HepG2 (cell line): ENCODE measurements at regions not wholly inside any gene's neighbourhood (a gene's known extent, or its start where the extent isn't known, plus 50 kb on each side); places are given as distances from the start of the nearest gene placed in this dataset.

Experiments
- ATAC-seq: fragments of 200-7000 bp; cut with Tn5 transposase; 3 replicates; pipeline ENCODE4 v1.9.1; 2020; ENCODE audit warnings: mild to moderate bottlenecking, moderate library complexity
- BruUV-seq: library from RNA; stranded (reverse); fragments of 400-500 nt; replicated peaks from 2 replicates; lab custom pipeline; 2021; lab: Mats Ljungman, UMichigan
- CTCF ChIA-PET: fragments of 300-600 bp; formaldehyde crosslinking; extraction: SDS; loops from one replicate; lab custom pipeline; 2021; ENCODE audit warnings: low total read pairs, inconsistent platforms, low intra/inter-chr PET ratio; lab: Yijun Ruan, JAX
- POLR2A ChIA-PET: fragments of 350-600 bp; sonication (Branson Sonifier 250); formaldehyde crosslinking; loops from one replicate; lab custom pipeline; 2020; ENCODE audit warnings: antibody characterized with exemption, inconsistent platforms; lab: Yijun Ruan, JAX
- DNase-seq: peaks from one replicate; pipeline ENCODE4 v3.0.0-alpha.2; 2015; ENCODE audit warnings: low spot score
- FAIRE-seq: peaks from 3 replicates; lab custom pipeline; 2011; peaks lifted over from hg19 to GRCh38; lab: Jason Lieb, UNC
- H2AFZ ChIP-seq: one replicate; pipeline ENCODE4 v1.6.1; 2011; ENCODE audit warnings: low read length, inconsistent platforms
- H3K27ac ChIP-seq: fragments of 300-600 bp; 3 replicates; pipeline ENCODE4 v1.8.0; 2011; ENCODE audit warnings: mixed run types, mild to moderate bottlenecking, mixed read lengths, low read length, inconsistent platforms; ENCODE audit not compliant: insufficient read depth; ENCODE audit errors: extremely low read length
- H3K27me3 ChIP-seq, 2 experiments: fragments of 200-600 bp in 1 of 2; 2 replicates in 1 of 2; 3 replicates in 1 of 2; pipeline versions ENCODE4 v1.6.0 to v1.8.0; 2011; ENCODE audit warnings: low read length in 2 of 2, mild to moderate bottlenecking in 2 of 2, moderate library complexity in 2 of 2, inconsistent platforms in 1 of 2; ENCODE audit not compliant: insufficient read depth in 2 of 2, control insufficient read depth in 1 of 2
- H3K36me3 ChIP-seq, 2 experiments: fragments of 200-600 bp in 1 of 2; replicated peaks in 1 of 2; 2 replicates in 1 of 2; 3 replicates in 1 of 2; pipeline versions ENCODE4 v1.5.1 to v1.8.0; 2011; ENCODE audit warnings: low read length in 2 of 2, inconsistent platforms in 1 of 2; ENCODE audit not compliant: insufficient read depth in 2 of 2, control insufficient read depth in 1 of 2
- H3K4me1 ChIP-seq: 2 replicates; pipeline ENCODE4 v1.5.1; 2012; ENCODE audit warnings: low read length, inconsistent platforms; ENCODE audit not compliant: insufficient read depth
- H3K4me2 ChIP-seq: 2 replicates; pipeline ENCODE4 v1.6.0; 2011; ENCODE audit warnings: low read depth, low read length, inconsistent platforms
- H3K4me3 ChIP-seq, 3 experiments: fragments of 200-600 bp in 1 of 3; sonication (generic), shearing (Covaris generic) in 1 of 3; replicated peaks in 1 of 3; 2 replicates each; pipeline ENCODE4 v1.5.1; 2011 to 2016; ENCODE audit warnings: low read length in 3 of 3, inconsistent platforms in 2 of 3, low read depth in 2 of 3, mild to moderate bottlenecking in 2 of 3, control low read depth in 1 of 3, mixed read lengths in 1 of 3; ENCODE audit not compliant: insufficient read depth in 1 of 3
- H3K79me2 ChIP-seq: one replicate; pipeline ENCODE4 v1.6.1; 2011; ENCODE audit warnings: low read length, inconsistent platforms; ENCODE audit not compliant: insufficient read depth
- H3K9ac ChIP-seq: 2 replicates; pipeline ENCODE4 v1.6.0; 2011; ENCODE audit warnings: mild to moderate bottlenecking, low read depth, low read length, inconsistent platforms; ENCODE audit not compliant: insufficient read depth
- H3K9me3 ChIP-seq: 2 replicates; pipeline ENCODE4 v1.5.1; 2012; ENCODE audit warnings: mild to moderate bottlenecking, low read length
- H4K20me1 ChIP-seq: 2 replicates; pipeline ENCODE4 v1.6.0; 2011; ENCODE audit warnings: inconsistent platforms, mild to moderate bottlenecking, low read length, moderate library complexity; ENCODE audit not compliant: insufficient read depth
- CHCHD3 ChIP-seq: sonication (generic); formaldehyde crosslinking; IDR thresholded peaks from 2 replicates; pipeline ENCODE4 v1.8.0; 2022; ENCODE audit warnings: mild to moderate bottlenecking, missing genetic modification reagents, moderate library complexity
- RFXANK ChIP-seq: IDR thresholded peaks from 2 replicates; pipeline ENCODE4 v1.6.1; 2016
- ZEB1 ChIP-seq: IDR thresholded peaks from 2 replicates; pipeline ENCODE4 v1.6.1; 2012; ENCODE audit warnings: mild to moderate bottlenecking, low read depth, inconsistent platforms; ENCODE audit not compliant: insufficient replicate concordance
- ZNF232 ChIP-seq: sonication (generic); formaldehyde crosslinking; IDR thresholded peaks from 2 replicates; pipeline ENCODE4 v1.4.0; 2020; ENCODE audit warnings: missing genetic modification reagents, borderline replicate concordance
- ZNF296 ChIP-seq: sonication (generic); formaldehyde crosslinking; conservative IDR thresholded peaks from 2 replicates; pipeline ENCODE4 v1.5.0; 2020; ENCODE audit warnings: mild to moderate bottlenecking, missing genetic modification reagents
- WGBS: methylation state at CpG from one replicate; pipeline ENCODE4 v1.1.6; 2017; ENCODE audit warnings: low lambda C conversion rate; 5-methylcytosine and 5-hydroxymethylcytosine counted together
- in situ Hi-C: cut with HindIII; loops from 2 replicates; pipeline ENCODE4 v1.10.0; 2017; ENCODE audit warnings: low pct_unique_long_range_greater_than_20kb; ENCODE audit not compliant: extremely low pct_ligation_motif_present
- intact Hi-C: fragments of 100-400 bp; cut with micrococcal nuclease; formaldehyde crosslinking; loops from one replicate; pipeline ENCODE4 v1.10.0; 2022; ENCODE audit not compliant: unreplicated experiment
- TF ChIP-seq, protein P1 (sequence below): sonication (generic); formaldehyde crosslinking; IDR thresholded peaks from 2 replicates; pipeline ENCODE4 v1.4.0; 2020; ENCODE audit warnings: missing genetic modification reagents, borderline replicate concordance
- TF ChIP-seq, protein P2 (sequence below): sonication (generic); formaldehyde crosslinking; IDR thresholded peaks from 2 replicates; pipeline ENCODE4 v1.5.0; 2020; ENCODE audit warnings: mild to moderate bottlenecking, missing genetic modification reagents

DNA sequence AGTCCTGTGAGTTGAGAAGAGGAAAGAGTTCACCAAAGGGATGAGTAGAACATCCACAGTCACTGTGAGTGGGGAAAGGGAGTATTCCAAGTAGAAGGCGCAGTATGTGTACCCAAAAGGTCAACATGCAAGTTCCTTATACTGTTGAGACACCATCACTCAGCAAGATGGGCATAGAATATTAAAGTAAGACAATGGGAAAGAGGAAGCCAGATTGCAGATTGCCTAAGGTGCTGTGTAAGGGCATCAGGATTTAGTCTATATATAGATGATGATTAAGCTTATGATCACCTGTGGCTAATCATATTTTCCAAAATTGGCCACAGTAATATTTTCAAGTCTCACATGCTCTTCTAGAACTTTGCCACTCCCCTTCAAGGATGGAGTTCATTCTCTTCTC, 120.1 kb upstream of the CAMK1G start:
- 0% methylated on average over 1 of the region's 1 CpG for WGBS

More for the DNA sequence above, 120.1 kb upstream of the CAMK1G start:
- Histone ChIP-seq H3K27ac (no peak overlapping the region), H2AFZ (no peak overlapping the region), H3K4me2 (no peak overlapping the region), H3K79me2 (no peaks in the 10 kb centered on the region), H3K4me3 (no peak overlapping the region), H3K9me3 (peaks cover 29% of the 10 kb centered on the region), H3K9ac (no peak overlapping the region), H3K36me3 (no peaks in the 10 kb centered on the region), H3K27me3 (no peaks in the 10 kb centered on the region), H4K20me1 (no peaks in the 10 kb centered on the region)
- CTCF ChIA-PET, result no interaction called here
- POLR2A ChIA-PET, result no interaction called here
- no peak for ATAC-seq
- in situ Hi-C loops, result no loop called here
- no peak for FAIRE-seq
- intact Hi-C loops, result no loop called here
- BruUV-seq, result no TSS peak
- no peak for DNase-seq
- TF ChIP-seq RFXANK (CRISPR knock-in tag), result no peak
- no peak for TF ChIP-seq ZEB1
- TF ChIP-seq CHCHD3, result no peak
- TF ChIP-seq ZNF296, result no peak
- TF ChIP-seq, protein P1, sequence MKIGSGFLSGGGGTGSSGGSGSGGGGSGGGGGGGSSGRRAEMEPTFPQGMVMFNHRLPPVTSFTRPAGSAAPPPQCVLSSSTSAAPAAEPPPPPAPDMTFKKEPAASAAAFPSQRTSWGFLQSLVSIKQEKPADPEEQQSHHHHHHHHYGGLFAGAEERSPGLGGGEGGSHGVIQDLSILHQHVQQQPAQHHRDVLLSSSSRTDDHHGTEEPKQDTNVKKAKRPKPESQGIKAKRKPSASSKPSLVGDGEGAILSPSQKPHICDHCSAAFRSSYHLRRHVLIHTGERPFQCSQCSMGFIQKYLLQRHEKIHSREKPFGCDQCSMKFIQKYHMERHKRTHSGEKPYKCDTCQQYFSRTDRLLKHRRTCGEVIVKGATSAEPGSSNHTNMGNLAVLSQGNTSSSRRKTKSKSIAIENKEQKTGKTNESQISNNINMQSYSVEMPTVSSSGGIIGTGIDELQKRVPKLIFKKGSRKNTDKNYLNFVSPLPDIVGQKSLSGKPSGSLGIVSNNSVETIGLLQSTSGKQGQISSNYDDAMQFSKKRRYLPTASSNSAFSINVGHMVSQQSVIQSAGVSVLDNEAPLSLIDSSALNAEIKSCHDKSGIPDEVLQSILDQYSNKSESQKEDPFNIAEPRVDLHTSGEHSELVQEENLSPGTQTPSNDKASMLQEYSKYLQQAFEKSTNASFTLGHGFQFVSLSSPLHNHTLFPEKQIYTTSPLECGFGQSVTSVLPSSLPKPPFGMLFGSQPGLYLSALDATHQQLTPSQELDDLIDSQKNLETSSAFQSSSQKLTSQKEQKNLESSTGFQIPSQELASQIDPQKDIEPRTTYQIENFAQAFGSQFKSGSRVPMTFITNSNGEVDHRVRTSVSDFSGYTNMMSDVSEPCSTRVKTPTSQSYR (CRISPR knock-in tag), result no peak
- TF ChIP-seq ZNF232 (CRISPR knock-in tag), result no peak
- TF ChIP-seq, protein P2, sequence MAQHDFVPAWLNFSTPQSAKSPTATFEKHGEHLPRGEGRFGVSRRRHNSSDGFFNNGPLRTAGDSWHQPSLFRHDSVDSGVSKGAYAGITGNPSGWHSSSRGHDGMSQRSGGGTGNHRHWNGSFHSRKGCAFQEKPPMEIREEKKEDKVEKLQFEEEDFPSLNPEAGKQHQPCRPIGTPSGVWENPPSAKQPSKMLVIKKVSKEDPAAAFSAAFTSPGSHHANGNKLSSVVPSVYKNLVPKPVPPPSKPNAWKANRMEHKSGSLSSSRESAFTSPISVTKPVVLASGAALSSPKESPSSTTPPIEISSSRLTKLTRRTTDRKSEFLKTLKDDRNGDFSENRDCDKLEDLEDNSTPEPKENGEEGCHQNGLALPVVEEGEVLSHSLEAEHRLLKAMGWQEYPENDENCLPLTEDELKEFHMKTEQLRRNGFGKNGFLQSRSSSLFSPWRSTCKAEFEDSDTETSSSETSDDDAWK (CRISPR knock-in tag), result no peak
- TF ChIP-seq, all 625 proteins: peak for 0
- H3K4me1 ChIP-seq, result no peaks in the 10 kb centered on the region
